ENCODE measurements at regions not wholly inside any gene's neighbourhood (a gene's known extent, or its start where the extent isn't known, plus 50 kb on each side); places are given as distances from the start of the nearest gene placed in this dataset.

DNA sequence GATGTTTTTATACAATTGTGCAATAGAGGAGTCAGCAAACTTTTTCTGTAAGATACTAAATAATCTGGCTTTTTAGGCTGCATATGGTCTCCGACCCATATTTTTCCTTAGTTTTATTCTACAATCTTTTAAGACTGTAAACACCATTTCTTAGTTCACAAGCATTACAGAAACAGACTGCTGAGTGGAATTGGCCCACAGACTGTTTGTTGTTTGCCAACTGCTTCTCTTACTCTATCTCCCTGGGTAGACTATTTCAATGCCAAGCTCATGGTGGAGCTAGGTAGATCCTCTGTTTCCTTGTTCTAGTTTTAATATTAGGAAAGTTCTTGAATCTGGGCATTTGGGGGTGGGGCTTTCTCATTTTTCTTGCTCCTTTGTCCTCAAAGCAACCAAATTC, 857.6 kb downstream of the TLE1 start:
- CTCF ChIA-PET, result interaction anchor here (0.6 kb wide), 2 partner anchors 10 to 92 kb away, joined by 3 to 6 read pairs; no protein-coding TSS in a partner anchor
- POLR2A ChIA-PET (ENCODE audit: low non-redundant PET), result no interaction called here

DNA sequence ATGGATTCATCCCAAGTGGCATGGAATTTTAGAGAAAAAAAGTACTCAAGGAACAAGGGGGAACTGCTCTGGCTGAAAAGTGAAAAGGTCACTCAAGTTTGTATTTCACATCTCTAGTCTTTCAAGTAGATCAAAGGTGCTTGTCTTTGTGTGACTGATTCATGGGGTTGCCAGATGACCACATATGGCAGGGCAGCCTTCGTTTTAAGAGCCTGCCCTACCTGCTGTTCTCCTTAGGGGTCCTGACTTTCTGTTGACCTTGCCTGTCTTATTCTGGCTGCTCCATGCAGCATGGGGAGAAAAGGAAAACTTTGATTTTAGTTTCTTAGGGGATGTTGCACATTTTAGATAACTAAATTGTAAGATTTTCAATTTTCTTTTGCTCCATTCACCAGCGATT, 877.7 kb downstream of the TLE1 start:
- TF ChIP-seq, protein P1, sequence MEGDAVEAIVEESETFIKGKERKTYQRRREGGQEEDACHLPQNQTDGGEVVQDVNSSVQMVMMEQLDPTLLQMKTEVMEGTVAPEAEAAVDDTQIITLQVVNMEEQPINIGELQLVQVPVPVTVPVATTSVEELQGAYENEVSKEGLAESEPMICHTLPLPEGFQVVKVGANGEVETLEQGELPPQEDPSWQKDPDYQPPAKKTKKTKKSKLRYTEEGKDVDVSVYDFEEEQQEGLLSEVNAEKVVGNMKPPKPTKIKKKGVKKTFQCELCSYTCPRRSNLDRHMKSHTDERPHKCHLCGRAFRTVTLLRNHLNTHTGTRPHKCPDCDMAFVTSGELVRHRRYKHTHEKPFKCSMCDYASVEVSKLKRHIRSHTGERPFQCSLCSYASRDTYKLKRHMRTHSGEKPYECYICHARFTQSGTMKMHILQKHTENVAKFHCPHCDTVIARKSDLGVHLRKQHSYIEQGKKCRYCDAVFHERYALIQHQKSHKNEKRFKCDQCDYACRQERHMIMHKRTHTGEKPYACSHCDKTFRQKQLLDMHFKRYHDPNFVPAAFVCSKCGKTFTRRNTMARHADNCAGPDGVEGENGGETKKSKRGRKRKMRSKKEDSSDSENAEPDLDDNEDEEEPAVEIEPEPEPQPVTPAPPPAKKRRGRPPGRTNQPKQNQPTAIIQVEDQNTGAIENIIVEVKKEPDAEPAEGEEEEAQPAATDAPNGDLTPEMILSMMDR (conservative IDR thresholded peaks at IDR 0.05; ENCODE audit: low read depth), result no peak
- no peak overlapping the region for H3K27ac ChIP-seq
- POLR2A ChIA-PET (ENCODE audit: low non-redundant PET), result no interaction called here
- no peak for DNase-seq (ENCODE audit: low spot score)
- CTCF ChIA-PET, result no interaction called here

More for the DNA sequence above, 857.6 kb downstream of the TLE1 start:
- no peak for DNase-seq (ENCODE audit: low spot score)
- H3K27ac ChIP-seq, result no peak overlapping the region
- TF ChIP-seq, protein P1 (conservative IDR thresholded peaks at IDR 0.05; ENCODE audit: low read depth), result no peak

DNA sequence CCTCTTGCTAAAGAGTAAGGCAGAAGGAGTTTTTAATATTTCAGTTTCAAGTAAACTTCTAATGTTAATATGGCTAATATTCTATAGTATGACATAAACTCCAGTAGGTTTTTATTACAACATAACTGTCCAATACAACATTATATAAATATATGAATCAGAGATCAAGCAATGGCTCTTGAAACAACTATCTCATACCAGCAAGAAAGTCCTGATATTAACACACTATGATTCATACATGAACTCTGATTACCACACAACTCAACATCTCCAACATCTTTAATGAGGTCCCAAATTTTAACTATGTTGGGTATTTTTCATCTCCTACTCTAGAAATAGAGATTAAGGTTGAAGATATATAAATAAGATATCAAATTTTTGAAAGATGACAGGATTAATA, 878.3 kb downstream of the TLE1 start:
- TF ChIP-seq, protein P1 (conservative IDR thresholded peaks at IDR 0.05; ENCODE audit: low read depth), result no peak
- POLR2A ChIA-PET (ENCODE audit: low non-redundant PET), result no interaction called here
- no peak for DNase-seq (ENCODE audit: low spot score)
- CTCF ChIA-PET, result no interaction called here
- H3K27ac ChIP-seq, result no peak overlapping the region

DNA sequence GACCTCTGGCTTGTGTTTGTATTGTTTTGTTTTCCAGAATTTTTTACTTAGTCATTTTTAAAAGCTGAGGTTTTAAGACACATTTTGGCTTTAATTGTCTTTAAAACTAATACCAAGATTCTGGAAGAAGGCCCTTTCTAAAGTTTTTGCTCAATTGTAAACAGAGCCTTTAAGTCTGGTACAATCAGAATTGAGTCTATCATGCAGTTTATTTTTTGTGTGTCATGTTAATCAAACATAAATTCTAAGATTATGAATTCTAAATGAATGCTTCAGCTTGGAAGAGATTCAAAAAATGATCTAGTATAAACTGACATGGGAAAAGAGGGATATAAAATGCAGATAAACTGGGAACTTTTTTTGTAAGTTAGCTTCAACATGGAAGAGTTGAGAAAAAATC, 882.7 kb downstream of the TLE1 start:
- TF ChIP-seq, protein P1 (conservative IDR thresholded peaks at IDR 0.05; ENCODE audit: low read depth), result no peak
- no peak overlapping the region for H3K27ac ChIP-seq
- DNase-seq (ENCODE audit: low spot score), result no peak
- ChIA-PET CTCF (no interaction called here), POLR2A (ENCODE audit: low non-redundant PET) (no interaction called here)

DNA sequence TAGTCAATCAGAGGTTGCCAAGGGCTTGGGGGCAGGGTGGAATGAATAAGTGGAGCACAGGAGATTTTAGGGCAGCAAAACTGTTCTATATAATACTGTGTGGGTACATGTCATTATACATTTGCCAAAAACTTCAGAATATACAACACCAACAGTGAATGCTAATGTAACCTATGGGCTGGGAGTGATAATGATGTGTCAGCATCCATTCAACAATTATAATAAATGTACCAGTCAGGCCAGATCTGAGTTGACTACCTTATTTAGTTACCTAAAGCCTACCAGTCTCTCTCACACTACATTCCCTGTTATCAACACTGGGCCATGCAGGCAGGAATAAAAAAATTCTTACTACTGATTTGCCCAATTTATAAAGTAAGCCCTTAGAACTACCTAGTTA, 884.5 kb downstream of the TLE1 start:
- ChIA-PET POLR2A (ENCODE audit: low non-redundant PET) (no interaction called here), CTCF (no interaction called here)
- TF ChIP-seq, protein P1 (conservative IDR thresholded peaks at IDR 0.05; ENCODE audit: low read depth), result no peak
- no peak for DNase-seq (ENCODE audit: low spot score)
- no peak overlapping the region for H3K27ac ChIP-seq

DNA sequence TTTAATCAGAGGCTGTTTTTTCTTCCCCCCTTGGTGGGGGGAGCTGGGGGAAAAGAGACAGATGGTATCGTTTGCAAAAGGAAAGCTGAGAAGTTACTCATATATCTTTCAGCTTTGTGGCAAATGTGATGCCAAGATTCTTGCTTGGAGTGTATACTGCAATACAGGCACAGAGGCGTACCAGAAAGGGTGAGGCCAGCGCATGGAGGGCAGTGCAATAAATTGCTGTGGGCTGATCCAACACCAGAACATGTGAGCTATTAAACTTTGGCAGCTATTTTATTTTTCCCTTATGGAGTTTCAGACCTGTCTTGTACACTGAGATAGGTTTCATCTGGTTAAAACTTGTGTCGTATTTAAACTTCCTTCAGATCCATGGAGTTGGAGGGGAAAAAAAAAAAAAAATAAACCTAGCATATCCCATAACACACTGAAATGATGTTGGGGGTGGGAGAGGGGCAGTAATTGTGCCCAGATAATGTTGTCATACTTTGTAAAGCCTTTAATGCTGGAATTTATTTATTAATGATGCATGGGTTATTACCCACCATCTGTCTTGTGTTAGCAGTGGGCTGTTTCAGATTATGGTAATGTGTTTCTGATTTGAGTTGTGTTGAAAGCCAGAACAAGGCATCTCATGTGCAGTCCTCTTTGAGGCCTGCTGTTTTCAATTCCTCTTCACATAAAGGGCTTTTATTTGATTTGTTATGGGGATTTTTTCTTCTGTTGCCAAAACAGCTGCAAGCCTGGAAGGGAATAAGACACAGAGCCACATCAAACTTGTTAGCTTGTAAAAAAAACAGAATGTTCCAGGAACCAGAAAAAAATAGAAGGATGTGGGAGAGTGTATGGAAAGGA, 891.3 kb downstream of the TLE1 start:
- TF ChIP-seq, protein P1 (conservative IDR thresholded peaks at IDR 0.05; ENCODE audit: low read depth), result no peak
- H3K27ac ChIP-seq, result no peak overlapping the region
- no peak for DNase-seq (ENCODE audit: low spot score)
- ChIA-PET CTCF (interaction anchor here (0.5 to 0.7 kb wide), 3 partner anchors 590 to 1765 kb away, joined by 3 read pairs; no protein-coding TSS in a partner anchor), POLR2A (ENCODE audit: low non-redundant PET) (no interaction called here)
